ENCODE measurements at regions not wholly inside any gene's neighbourhood (a gene's known extent, or its start where the extent isn't known, plus 50 kb on each side); places are given as distances from the start of the nearest gene placed in this dataset.

DNA sequence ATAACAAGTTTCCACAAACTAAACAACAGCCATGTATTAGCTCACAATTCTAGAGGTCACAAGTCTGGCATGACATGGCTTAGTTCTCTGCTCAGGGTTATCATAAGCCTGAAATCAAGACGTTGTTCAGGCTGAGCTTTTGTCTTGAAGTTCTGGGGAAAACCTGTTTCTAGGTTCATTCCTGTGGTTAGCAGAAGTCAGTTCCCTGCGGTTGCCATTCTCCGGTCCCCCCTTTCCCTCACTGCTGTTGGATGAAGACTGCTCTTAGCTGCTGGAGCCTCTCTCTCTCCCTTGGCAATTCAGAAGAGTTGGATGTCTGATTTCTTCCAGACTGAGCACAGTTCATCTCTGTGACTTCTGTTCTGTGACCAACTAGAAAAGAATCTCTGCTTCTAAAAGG, 962.6 kb downstream of the PCDH7 start:
- no peak for DNase-seq
- TF ChIP-seq, protein P1, sequence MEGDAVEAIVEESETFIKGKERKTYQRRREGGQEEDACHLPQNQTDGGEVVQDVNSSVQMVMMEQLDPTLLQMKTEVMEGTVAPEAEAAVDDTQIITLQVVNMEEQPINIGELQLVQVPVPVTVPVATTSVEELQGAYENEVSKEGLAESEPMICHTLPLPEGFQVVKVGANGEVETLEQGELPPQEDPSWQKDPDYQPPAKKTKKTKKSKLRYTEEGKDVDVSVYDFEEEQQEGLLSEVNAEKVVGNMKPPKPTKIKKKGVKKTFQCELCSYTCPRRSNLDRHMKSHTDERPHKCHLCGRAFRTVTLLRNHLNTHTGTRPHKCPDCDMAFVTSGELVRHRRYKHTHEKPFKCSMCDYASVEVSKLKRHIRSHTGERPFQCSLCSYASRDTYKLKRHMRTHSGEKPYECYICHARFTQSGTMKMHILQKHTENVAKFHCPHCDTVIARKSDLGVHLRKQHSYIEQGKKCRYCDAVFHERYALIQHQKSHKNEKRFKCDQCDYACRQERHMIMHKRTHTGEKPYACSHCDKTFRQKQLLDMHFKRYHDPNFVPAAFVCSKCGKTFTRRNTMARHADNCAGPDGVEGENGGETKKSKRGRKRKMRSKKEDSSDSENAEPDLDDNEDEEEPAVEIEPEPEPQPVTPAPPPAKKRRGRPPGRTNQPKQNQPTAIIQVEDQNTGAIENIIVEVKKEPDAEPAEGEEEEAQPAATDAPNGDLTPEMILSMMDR (IDR thresholded peaks at IDR 0.05) = no peak
- Histone ChIP-seq H3K27me3 (no peaks in the 10 kb centered on the region), H3K4me1 (no peaks in the 10 kb centered on the region), H3K4me3 (no peak overlapping the region), H3K36me3 (no peaks in the 10 kb centered on the region), H3K9me3 (no peaks in the 10 kb centered on the region), H3K27ac (no peak overlapping the region)
- WGBS, 2 donors = 72 to 75% methylated on average over 3 of the region's 3 CpGs
- intact Hi-C loops (cut with DNase I) = no loop called here
- no peak for ATAC-seq

DNA sequence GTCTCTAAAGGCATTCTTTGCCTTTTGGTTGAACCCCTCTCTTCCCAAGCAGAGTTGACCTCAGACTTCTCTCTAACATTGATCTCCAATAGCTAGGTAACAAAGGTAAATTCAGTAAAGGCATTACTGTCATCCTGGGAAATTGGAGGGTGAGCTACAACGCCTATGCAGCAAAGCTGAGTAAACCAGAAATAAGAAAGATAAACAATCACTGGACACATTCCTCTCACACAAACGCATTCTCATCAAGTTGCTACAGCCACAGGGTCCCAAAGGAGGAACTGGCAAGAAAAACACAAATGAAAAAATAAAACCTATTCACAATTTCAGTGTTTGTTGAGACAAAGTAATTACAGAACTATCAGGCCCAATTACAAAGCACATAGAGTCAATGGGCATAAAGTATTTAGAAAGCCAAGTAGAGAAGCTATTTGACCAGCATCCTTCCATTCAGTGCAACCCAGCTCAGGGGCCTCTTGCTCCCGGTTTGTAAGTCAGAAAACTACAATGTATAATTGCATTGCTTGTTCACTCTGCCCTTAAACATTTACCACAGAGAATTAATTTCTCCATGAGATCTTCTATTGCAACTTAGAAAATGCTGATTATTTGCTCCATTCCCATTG, 967.7 kb downstream of the PCDH7 start:
- H3K27me3 ChIP-seq = no peaks in the 10 kb centered on the region
- no peaks in the 10 kb centered on the region for H3K9me3 ChIP-seq
- intact Hi-C loops (cut with DNase I) = no loop called here
- H3K4me3 ChIP-seq = no peak overlapping the region
- ATAC-seq = no peak
- H3K36me3 ChIP-seq = no peaks in the 10 kb centered on the region
- no peaks in the 10 kb centered on the region for H3K4me1 ChIP-seq
- no peak overlapping the region for H3K27ac ChIP-seq
- TF ChIP-seq, protein P1 (IDR thresholded peaks at IDR 0.05) = no peak
- DNase-seq = no peak
- WGBS, 2 donors = 57 to 63% methylated on average over 3 of the region's 3 CpGs

DNA sequence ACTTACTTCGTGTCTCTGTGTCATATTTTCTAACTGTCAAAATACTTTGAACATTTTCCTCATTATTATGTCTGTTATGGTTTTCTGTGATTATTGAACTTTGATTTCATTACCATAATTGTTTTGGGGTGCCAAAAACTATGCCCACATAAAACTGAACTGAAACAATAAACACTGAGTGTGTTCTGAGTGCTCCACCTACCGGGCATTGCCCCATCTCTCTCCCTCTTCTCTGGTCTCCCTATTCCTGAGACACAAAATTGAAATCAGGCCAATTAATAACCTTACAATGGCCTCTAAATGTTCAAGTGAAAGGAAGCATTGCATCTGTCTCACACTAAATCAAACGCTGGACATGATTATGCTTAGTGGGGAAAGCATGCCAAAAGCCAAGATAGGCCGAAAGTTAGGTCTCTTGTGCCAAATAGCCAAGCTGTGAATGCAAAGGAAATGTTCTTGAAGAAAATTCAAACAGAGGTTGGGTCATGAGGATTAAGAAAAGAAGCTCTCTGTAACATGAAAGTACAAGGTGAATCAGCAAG, 972.3 kb downstream of the PCDH7 start:
- Histone ChIP-seq H3K9me3 (peaks cover 0 to 4% (median 0%) of the 10 kb centered on the region in 11 donors), H3K4me1 (no peaks in the 10 kb centered on the region), H3K27ac (no peak overlapping the region), H3K27me3 (no peaks in the 10 kb centered on the region), H3K4me3 (no peak overlapping the region), H3K36me3 (no peaks in the 10 kb centered on the region)
- intact Hi-C loops (cut with DNase I) = loop anchor here in 1 of 10 donors (10.0 kb wide), 1 partner anchor 978 kb away; no protein-coding TSS in a partner anchor
- ATAC-seq (no peak), DNase-seq (no peak)
- WGBS, 2 donors = 50% methylated on average over 4 of the region's 4 CpGs
- TF ChIP-seq, protein P1 (IDR thresholded peaks at IDR 0.05) = peak in 4 of 9 donors; percentile 19 to 42 (median 34)

DNA sequence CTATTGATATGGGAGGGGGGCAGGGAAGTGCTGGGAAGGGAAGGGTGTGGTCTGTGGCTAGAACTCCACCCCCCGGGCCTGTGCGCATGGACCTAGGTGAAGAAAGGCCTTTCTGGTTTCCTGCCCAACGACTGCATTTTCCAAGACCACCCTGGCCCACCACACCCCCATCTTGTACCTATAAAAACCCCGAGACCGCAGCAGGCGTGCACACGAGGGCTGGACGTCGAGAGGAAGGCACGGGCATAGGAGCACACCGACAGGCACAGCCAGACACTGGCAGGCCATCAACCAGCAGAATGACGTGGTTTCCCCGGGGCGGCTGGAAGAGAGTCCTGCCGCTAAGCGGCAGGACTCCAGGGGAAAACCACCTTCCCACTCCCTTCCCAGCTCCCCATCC, 981.1 kb downstream of the PCDH7 start:
- TF ChIP-seq, protein P1 (IDR thresholded peaks at IDR 0.05) = no peak
- Histone ChIP-seq H3K36me3 (no peaks in the 10 kb centered on the region), H3K4me3 (no peak overlapping the region), H3K9me3 (peaks cover 0 to 7% (median 0%) of the 10 kb centered on the region in 11 donors), H3K27me3 (no peaks in the 10 kb centered on the region), H3K27ac (no peak overlapping the region), H3K4me1 (no peaks in the 10 kb centered on the region)
- no peak for DNase-seq
- 92% methylated on average over 16 of the region's 16 CpGs for WGBS, 2 donors
- ATAC-seq = no peak
- intact Hi-C loops (cut with DNase I) = no loop called here
